Transverse colon (tissue), 4 donors: ENCODE measurements at regions not wholly inside any gene's neighbourhood (a gene's known extent, or its start where the extent isn't known, plus 50 kb on each side); places are given as distances from the start of the nearest gene placed in this dataset.

Experiments used
- CTCF ChIP-seq, 5 experiments: fragments of 200-600 bp in 3 of 5; fragments of 450-650 bp in 2 of 5; sonication (generic) in 3 of 5; IDR thresholded peaks; 1 replicate in 2 of 5; 2 replicates in 3 of 5; pipeline ENCODE4 v1.5.1; 2016 to 2017; ENCODE audit warnings: antibody characterized with exemption in 5 of 5, inconsistent platforms in 3 of 5, mild to moderate bottlenecking in 2 of 5, moderate library complexity in 1 of 5
- POLR2A ChIP-seq: fragments of 450-650 bp; IDR thresholded peaks from one replicate; pipeline ENCODE4 v1.6.1; 2016; ENCODE audit warnings: antibody characterized with exemption, mild to moderate bottlenecking, moderate library complexity
- POLR2AphosphoS5 ChIP-seq, 3 donors: sonication (generic); formaldehyde crosslinking; IDR thresholded peaks; one replicate each; pipeline ENCODE4 v1.6.1; 2016; ENCODE audit warnings: antibody characterized with exemption in 3 of 3

DNA sequence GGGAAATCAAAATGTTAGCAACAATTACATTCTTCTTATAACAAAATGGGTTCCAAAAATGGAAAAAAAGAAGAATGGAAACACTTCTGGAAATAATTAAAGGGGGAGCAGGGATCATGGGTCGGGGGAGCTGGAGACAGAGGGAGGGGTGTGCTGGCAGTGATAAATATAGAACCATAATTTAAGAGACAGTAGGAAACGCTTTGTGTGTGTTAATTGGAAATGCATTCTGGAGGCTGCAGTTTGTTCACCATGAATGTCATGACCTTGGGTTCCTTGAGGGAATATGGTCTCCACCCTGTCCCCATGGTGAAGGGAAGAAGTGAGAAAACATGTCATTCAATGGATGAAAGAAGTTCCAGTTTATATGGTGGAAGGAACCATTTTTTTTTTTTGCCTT lies 540.7 kb downstream of the TNS1 start:
- no peak for TF ChIP-seq CTCF (IDR thresholded peaks at IDR 0.05)
- no peak for TF ChIP-seq POLR2A
- no peak for TF ChIP-seq POLR2AphosphoS5 (IDR thresholded peaks at IDR 0.05)
